Hepatocyte (in vitro differentiated cells): ENCODE measurements at regions not wholly inside any gene's neighbourhood (a gene's known extent, or its start where the extent isn't known, plus 50 kb on each side); places are given as distances from the start of the nearest gene placed in this dataset.

Experiments
- EZH2 ChIP-seq: fragments of 200-600 bp; sonication (generic); IDR thresholded peaks from 2 replicates; pipeline ENCODE4 v1.6.1; 2016; ENCODE audit warnings: antibody characterized with exemption, mild to moderate bottlenecking, borderline replicate concordance
- EZH2phosphoT487 ChIP-seq: fragments of 200-600 bp; sonication (generic); IDR thresholded peaks from one replicate; pipeline ENCODE4 v1.6.1; 2018; ENCODE audit warnings: antibody characterized with exemption, mild to moderate bottlenecking, low read depth, moderate library complexity; ENCODE audit not compliant: unreplicated experiment, severe bottlenecking
- TF ChIP-seq, protein P1 (sequence below): fragments of 200-600 bp; sonication (generic); IDR thresholded peaks from 2 replicates; pipeline ENCODE4 v1.5.1; 2016; ENCODE audit warnings: antibody characterized with exemption, mild to moderate bottlenecking; ENCODE audit not compliant: poor library complexity

DNA sequence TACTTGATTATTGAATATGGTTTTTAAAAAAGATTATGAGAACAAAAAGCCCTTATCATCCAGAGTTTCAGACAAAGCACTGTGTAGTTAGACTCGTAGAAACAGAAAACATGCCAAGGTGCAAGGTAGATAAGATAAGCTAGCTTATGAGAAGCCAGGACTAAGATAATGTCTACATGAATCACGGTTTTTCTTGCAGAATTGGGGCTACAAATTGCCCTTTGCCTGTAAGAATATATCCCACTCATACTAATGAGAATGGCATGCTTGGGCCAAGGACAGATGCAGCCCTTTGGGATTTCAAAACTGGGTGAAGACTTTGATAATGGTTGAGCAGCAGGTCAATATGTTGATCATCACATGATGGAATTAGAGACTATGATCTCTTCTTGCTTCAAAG is 165.3 kb upstream of the PREP start:
- TF ChIP-seq, protein P1, sequence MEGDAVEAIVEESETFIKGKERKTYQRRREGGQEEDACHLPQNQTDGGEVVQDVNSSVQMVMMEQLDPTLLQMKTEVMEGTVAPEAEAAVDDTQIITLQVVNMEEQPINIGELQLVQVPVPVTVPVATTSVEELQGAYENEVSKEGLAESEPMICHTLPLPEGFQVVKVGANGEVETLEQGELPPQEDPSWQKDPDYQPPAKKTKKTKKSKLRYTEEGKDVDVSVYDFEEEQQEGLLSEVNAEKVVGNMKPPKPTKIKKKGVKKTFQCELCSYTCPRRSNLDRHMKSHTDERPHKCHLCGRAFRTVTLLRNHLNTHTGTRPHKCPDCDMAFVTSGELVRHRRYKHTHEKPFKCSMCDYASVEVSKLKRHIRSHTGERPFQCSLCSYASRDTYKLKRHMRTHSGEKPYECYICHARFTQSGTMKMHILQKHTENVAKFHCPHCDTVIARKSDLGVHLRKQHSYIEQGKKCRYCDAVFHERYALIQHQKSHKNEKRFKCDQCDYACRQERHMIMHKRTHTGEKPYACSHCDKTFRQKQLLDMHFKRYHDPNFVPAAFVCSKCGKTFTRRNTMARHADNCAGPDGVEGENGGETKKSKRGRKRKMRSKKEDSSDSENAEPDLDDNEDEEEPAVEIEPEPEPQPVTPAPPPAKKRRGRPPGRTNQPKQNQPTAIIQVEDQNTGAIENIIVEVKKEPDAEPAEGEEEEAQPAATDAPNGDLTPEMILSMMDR, result no peak
- TF ChIP-seq EZH2 (no peak), EZH2phosphoT487 (no peak)
